T-helper 1 cell treated with Interleukin-12 subunit alpha and Interleukin-12 subunit beta and Interleukin-4 antibody, amounts not matched to agents 30 μg/mL and 1 μg/mL, for 36 hours (primary cell): ENCODE measurements at regions not wholly inside any gene's neighbourhood (a gene's known extent, or its start where the extent isn't known, plus 50 kb on each side); places are given as distances from the start of the nearest gene placed in this dataset.
"Not testable (repeated sequence)": the region's sequence is repeated elsewhere in the genome, so short reads cannot be mapped to it uniquely, and the experiment has no call there.

Experiments
- H3K27ac Mint-ChIP-seq: one replicate; pipeline ENCODE4 v1.8.0; 2021; ENCODE audit warnings: mild to moderate bottlenecking, mixed read lengths
- H3K27me3 Mint-ChIP-seq: one replicate; pipeline ENCODE4 v1.8.0; 2021; ENCODE audit warnings: low read depth, mixed read lengths
- H3K36me3 Mint-ChIP-seq: one replicate; pipeline ENCODE4 v1.8.0; 2021; ENCODE audit warnings: low read depth, mixed read lengths
- H3K4me1 Mint-ChIP-seq: one replicate; pipeline ENCODE4 v1.8.0; 2021; ENCODE audit warnings: low read depth, mixed read lengths
- H3K4me3 Mint-ChIP-seq: one replicate; pipeline ENCODE4 v1.8.0; 2021; ENCODE audit warnings: mild to moderate bottlenecking, moderate library complexity, mixed read lengths
- H3K9me3 Mint-ChIP-seq: one replicate; pipeline ENCODE4 v1.8.0; 2021; ENCODE audit warnings: mixed read lengths

- H3K4me1 Mint-ChIP-seq, result no peaks in the 10 kb centered on the region
- H3K9me3 Mint-ChIP-seq, result peaks cover 4% of the 10 kb centered on the region
- H3K4me3 Mint-ChIP-seq, result no peak overlapping the region
- H3K27ac Mint-ChIP-seq, result no peak overlapping the region
- no peaks in the 10 kb centered on the region for H3K36me3 Mint-ChIP-seq
- no peaks in the 10 kb centered on the region for H3K27me3 Mint-ChIP-seq
Measured at GRCh38 chr7:120060281-120060680, 212.7 kb upstream of the KCND2 start.

- Mint-ChIP-seq H3K27ac (no peak overlapping the region), H3K4me1 (no peaks in the 10 kb centered on the region), H3K4me3 (no peak overlapping the region), H3K27me3 (no peaks in the 10 kb centered on the region), H3K36me3 (no peaks in the 10 kb centered on the region), H3K9me3 (peaks cover 4% of the 10 kb centered on the region)
Measured at GRCh38 chr7:120060875-120061274, 212.1 kb upstream of the KCND2 start.

- no peak overlapping the region for H3K27ac Mint-ChIP-seq
- H3K27me3 Mint-ChIP-seq, result no peaks in the 10 kb centered on the region
- H3K36me3 Mint-ChIP-seq, result no peaks in the 10 kb centered on the region
- H3K9me3 Mint-ChIP-seq, result peaks cover 17% of the 10 kb centered on the region
- no peak overlapping the region for H3K4me3 Mint-ChIP-seq
- no peaks in the 10 kb centered on the region for H3K4me1 Mint-ChIP-seq
Measured at GRCh38 chr7:120064565-120064964, 208.4 kb upstream of the KCND2 start.

GRCh38 chr7:120066898-120067297, 206.1 kb upstream of the KCND2 start:
- not testable (repeated sequence) for H3K36me3 Mint-ChIP-seq, H3K27ac Mint-ChIP-seq, H3K4me3 Mint-ChIP-seq, H3K4me1 Mint-ChIP-seq, H3K27me3 Mint-ChIP-seq
- H3K9me3 Mint-ChIP-seq, result peaks cover 23% of the 10 kb centered on the region

- Mint-ChIP-seq H3K36me3 (no peaks in the 10 kb centered on the region), H3K4me1 (no peaks in the 10 kb centered on the region), H3K27me3 (no peaks in the 10 kb centered on the region), H3K4me3 (no peak overlapping the region), H3K9me3 (peaks cover 23% of the 10 kb centered on the region), H3K27ac (no peak overlapping the region)
Measured at GRCh38 chr7:120070201-120070600, 202.8 kb upstream of the KCND2 start.

- no peaks in the 10 kb centered on the region for H3K27me3 Mint-ChIP-seq
- H3K4me1 Mint-ChIP-seq, result no peaks in the 10 kb centered on the region
- no peaks in the 10 kb centered on the region for H3K9me3 Mint-ChIP-seq
- no peak overlapping the region for H3K27ac Mint-ChIP-seq
- no peak overlapping the region for H3K4me3 Mint-ChIP-seq
- H3K36me3 Mint-ChIP-seq, result no peaks in the 10 kb centered on the region
Measured at GRCh38 chr7:120077777-120078176, 195.2 kb upstream of the KCND2 start.

- Mint-ChIP-seq H3K9me3 (peaks cover 2% of the 10 kb centered on the region), H3K4me3 (no peak overlapping the region), H3K27me3 (no peaks in the 10 kb centered on the region), H3K36me3 (no peaks in the 10 kb centered on the region), H3K4me1 (no peaks in the 10 kb centered on the region), H3K27ac (no peak overlapping the region)
Measured at GRCh38 chr7:120079022-120079421, 194.0 kb upstream of the KCND2 start.

GRCh38 chr7:120079704-120080103, 193.3 kb upstream of the KCND2 start:
- H3K9me3 Mint-ChIP-seq, result peaks cover 3% of the 10 kb centered on the region
- no peak overlapping the region for H3K27ac Mint-ChIP-seq
- H3K4me3 Mint-ChIP-seq, result no peak overlapping the region
- H3K27me3 Mint-ChIP-seq, result no peaks in the 10 kb centered on the region
- H3K36me3 Mint-ChIP-seq, result no peaks in the 10 kb centered on the region
- H3K4me1 Mint-ChIP-seq, result no peaks in the 10 kb centered on the region

- not testable (repeated sequence) for H3K27me3 Mint-ChIP-seq, H3K27ac Mint-ChIP-seq, H3K36me3 Mint-ChIP-seq, H3K4me1 Mint-ChIP-seq, H3K9me3 Mint-ChIP-seq, H3K4me3 Mint-ChIP-seq
Measured at GRCh38 chr7:120086468-120086867, 186.5 kb upstream of the KCND2 start.

GRCh38 chr7:120089968-120090367, 183.0 kb upstream of the KCND2 start:
- H3K27ac Mint-ChIP-seq, result no peak overlapping the region
- no peaks in the 10 kb centered on the region for H3K9me3 Mint-ChIP-seq
- H3K4me1 Mint-ChIP-seq, result no peaks in the 10 kb centered on the region
- no peak overlapping the region for H3K4me3 Mint-ChIP-seq
- no peaks in the 10 kb centered on the region for H3K27me3 Mint-ChIP-seq
- H3K36me3 Mint-ChIP-seq, result no peaks in the 10 kb centered on the region

- H3K27ac Mint-ChIP-seq, result no peak overlapping the region
- H3K4me1 Mint-ChIP-seq, result no peaks in the 10 kb centered on the region
- no peaks in the 10 kb centered on the region for H3K36me3 Mint-ChIP-seq
- H3K27me3 Mint-ChIP-seq, result no peaks in the 10 kb centered on the region
- no peaks in the 10 kb centered on the region for H3K9me3 Mint-ChIP-seq
- H3K4me3 Mint-ChIP-seq, result no peak overlapping the region
Measured at GRCh38 chr7:120091807-120092206, 181.2 kb upstream of the KCND2 start.

GRCh38 chr7:120097020-120097419, 176.0 kb upstream of the KCND2 start:
- Mint-ChIP-seq H3K9me3 (no peaks in the 10 kb centered on the region), H3K4me3 (no peak overlapping the region), H3K36me3 (no peaks in the 10 kb centered on the region), H3K4me1 (no peaks in the 10 kb centered on the region), H3K27me3 (no peaks in the 10 kb centered on the region), H3K27ac (no peak overlapping the region)

- no peak overlapping the region for H3K27ac Mint-ChIP-seq
- H3K4me1 Mint-ChIP-seq, result no peaks in the 10 kb centered on the region
- no peaks in the 10 kb centered on the region for H3K9me3 Mint-ChIP-seq
- no peaks in the 10 kb centered on the region for H3K27me3 Mint-ChIP-seq
- H3K4me3 Mint-ChIP-seq, result no peak overlapping the region
- no peaks in the 10 kb centered on the region for H3K36me3 Mint-ChIP-seq
Measured at GRCh38 chr7:120097774-120098173, 175.2 kb upstream of the KCND2 start.

- no peaks in the 10 kb centered on the region for H3K36me3 Mint-ChIP-seq
- H3K27me3 Mint-ChIP-seq, result no peaks in the 10 kb centered on the region
- H3K27ac Mint-ChIP-seq, result no peak overlapping the region
- no peaks in the 10 kb centered on the region for H3K4me1 Mint-ChIP-seq
- H3K4me3 Mint-ChIP-seq, result no peak overlapping the region
- peaks cover 23% of the 10 kb centered on the region for H3K9me3 Mint-ChIP-seq
Measured at GRCh38 chr7:120108376-120108775, 164.6 kb upstream of the KCND2 start.

GRCh38 chr7:120110169-120110568, 162.8 kb upstream of the KCND2 start:
- Mint-ChIP-seq H3K27ac (no peak overlapping the region), H3K9me3 (peaks cover 26% of the 10 kb centered on the region), H3K27me3 (no peaks in the 10 kb centered on the region), H3K36me3 (no peaks in the 10 kb centered on the region), H3K4me3 (no peak overlapping the region), H3K4me1 (no peaks in the 10 kb centered on the region)

- H3K4me3 Mint-ChIP-seq, result no peak overlapping the region
- H3K36me3 Mint-ChIP-seq, result no peaks in the 10 kb centered on the region
Measured at GRCh38 chr7:120114626-120115025, 158.3 kb upstream of the KCND2 start.

More at GRCh38 chr7:120114626-120115025, 158.3 kb upstream of the KCND2 start:
- H3K4me1 Mint-ChIP-seq, result no peaks in the 10 kb centered on the region
- H3K9me3 Mint-ChIP-seq, result peaks cover 24% of the 10 kb centered on the region
- no peaks in the 10 kb centered on the region for H3K27me3 Mint-ChIP-seq
- no peak overlapping the region for H3K27ac Mint-ChIP-seq
